HG03469 (cell line): ENCODE measurements at regions not wholly inside any gene's neighbourhood (a gene's known extent, or its start where the extent isn't known, plus 50 kb on each side); places are given as distances from the start of the nearest gene placed in this dataset.
"Not testable (repeated sequence)": the region's sequence is repeated elsewhere in the genome, so short reads cannot be mapped to it uniquely, and the experiment has no call there.

Source experiments
- ATAC-seq: cut with Tn5 transposase; IDR thresholded peaks from one replicate; pipeline ENCODE4 v1.9.1; 2021; ENCODE audit warnings: mild to moderate bottlenecking, moderate library complexity, moderate number of reproducible peaks; ENCODE audit not compliant: unreplicated experiment

DNA sequence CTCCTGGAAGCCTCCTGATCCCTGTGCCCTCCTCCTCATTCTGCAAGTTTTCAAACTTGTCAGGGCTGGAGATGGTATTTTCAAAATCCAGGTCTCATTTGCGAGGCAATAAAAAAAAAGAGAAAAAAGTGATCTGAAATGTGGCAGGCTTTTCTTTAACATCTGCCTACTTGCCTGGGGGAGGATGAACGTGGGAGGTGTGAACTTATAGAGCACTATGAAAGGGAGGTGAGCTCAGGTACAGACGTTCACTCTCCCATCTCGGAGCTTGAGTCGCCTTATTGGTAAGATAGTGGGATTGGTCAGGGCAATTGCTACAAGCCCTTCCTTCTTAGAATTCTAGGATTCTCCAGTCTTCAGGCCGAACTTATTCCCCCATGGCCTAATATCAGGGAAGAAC is 104.8 kb upstream of the CADM1 start:
- ATAC-seq, result no peak

DNA sequence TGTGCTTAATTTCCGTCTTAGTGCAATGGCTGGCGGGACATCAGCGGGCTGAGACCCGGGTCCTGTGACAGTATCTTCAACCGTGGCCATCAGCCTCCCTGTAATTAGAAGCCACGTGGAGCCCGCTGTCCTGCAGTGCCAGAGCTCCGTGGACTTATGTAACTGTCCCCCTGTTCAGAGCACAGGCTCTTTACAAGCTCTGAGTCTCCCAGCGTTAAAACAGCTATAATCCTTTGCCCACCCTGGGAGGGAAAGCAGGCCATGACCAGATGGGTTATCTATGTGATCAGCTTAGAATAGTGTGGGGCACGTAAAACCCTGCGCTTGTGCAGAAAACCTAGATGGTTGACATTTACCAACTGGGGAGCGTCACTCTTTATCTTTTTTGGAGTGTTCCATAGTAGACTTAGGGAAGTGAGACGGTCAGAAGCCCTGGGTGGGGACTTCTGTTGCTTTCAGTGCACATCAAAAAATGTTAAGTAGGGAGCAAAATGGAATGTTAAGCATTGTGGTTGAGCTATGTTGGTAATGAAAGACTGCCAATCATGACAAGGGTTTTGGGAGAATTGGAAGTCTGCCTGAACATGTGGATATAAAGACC is 103.5 kb upstream of the CADM1 start:
- ATAC-seq, result no peak

DNA sequence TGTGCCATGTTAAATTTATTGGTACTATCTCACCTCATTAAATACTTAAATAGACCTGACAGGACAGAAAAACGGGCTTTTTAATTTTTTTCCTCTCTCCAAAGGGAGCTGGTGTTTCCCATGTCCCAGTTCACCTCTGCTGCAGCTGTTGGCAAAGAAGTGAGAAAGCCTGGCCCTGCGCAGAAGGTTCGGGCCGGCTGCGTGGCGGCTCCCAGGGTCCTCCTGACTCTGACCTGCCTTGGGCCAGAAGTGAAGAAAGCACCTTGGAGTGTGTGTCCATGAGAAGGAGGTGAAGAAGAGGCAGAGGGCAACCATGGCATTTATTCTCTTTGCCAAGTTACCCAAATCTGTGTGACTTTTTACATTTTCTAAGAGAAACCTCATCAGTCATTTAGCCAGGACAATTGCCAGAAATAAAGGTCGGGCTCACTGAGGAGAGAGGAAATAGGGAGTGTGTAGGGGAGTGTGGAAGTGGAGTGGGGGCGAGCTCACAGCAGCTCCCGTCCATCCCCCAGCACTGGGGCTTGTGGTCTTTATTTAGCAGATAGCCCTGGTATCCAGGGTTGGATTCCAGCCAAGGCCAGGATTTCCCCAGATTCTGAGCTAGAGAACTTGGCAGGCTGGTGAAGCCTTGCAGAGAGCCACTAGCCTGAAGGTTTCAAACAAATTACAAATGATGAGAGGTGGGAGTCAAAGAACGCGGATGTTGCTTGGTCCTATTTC is 102.4 kb upstream of the CADM1 start:
- no peak for ATAC-seq

DNA sequence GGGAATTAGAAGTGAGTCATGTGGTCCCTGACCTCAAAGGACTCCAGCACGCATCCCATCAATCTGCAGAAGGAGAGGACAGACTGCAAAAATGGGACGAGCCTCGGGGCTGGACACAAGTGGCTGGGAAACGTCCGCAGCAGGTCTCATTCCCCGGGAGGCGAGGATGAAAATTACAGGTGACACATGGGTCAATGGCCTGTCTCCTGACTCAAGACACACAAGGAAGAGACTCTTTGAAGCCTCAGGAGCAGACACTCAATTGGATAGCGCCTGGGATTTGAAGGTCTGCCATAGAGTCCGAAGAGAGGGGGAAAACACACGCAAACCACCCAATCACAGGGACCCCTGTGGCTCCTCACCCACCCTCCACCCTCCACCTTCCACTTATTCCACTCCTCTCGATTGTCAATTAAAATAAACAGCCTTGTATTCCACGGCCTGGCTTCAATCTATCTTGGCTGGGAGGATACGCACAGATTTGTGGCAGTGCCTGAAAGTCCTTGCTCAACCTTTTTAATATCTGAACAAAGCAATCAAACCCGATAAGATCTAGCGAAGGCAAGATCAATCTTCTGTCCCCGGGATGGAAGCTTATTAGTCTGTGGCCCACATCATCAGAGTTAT is 101.8 kb upstream of the CADM1 start:
- ATAC-seq, result no peak

DNA sequence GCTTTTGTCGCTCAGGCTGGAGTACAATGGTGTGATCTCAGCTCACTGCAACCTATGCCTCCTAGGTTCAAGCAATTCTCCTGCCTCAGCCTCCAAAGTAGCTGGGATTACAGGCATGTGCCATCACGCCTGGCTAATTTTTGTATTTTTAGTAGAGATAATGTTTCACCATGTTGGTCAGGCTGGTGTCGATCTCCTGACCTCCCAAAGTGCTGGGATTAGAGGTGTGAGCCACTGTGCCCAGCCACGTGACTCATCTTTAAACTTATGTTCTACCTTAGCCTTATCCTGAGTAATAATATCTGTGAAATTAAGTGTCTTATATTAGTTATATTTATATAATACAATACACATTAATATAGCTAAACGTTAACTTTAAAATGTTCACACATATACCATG is 101.2 kb upstream of the CADM1 start:
- not testable (repeated sequence) for ATAC-seq

DNA sequence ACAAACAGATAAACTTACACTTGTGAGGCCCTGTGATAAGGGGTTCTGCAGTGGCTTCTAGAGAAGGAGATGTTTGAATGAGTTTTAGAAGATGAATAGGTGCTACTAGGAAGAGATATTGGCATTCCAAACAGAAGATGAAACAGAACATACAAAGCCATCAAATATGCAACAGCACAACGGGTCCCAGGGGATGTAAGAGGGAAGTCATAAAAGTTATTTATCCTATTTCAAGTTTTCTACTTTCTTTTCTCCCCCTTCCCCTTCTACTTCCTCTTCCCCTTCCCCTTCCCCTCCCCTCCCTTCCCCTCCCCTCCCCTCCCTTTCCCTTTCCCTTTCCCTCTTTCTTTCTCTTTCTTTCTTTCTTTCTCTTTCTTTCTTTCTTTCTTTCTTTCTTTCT is 94.9 kb upstream of the CADM1 start:
- ATAC-seq, result no peak

DNA sequence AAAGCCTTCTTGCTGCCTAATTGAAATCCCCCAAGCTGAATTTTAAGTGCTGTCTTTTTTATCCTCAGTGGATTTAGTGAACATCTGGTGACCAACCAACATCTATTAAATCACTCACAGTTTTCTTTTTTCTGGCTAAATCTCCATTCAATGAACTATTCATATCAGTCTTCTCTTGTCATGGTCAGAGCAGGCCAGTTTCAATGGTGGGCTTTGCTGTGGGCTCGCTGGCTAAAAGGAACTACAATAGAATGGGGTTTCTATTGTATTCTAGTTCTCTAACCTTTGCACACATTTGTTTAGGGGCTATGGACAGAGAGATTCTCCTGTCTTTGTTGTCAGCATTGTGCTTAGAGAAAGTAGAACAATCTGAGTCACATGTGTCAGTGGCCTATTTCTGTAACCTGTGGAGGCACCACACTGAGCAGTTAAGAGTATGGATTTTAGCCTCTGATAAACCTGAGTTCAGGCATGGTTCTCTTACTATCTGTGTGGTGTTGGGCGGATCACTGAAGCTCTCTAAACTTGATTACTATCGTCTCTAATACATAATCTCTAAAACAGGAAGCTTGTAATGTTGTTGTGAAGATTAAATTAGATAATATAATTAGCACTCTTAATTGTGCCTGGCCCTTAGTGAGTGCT is 94.2 kb upstream of the CADM1 start:
- ATAC-seq, result no peak

DNA sequence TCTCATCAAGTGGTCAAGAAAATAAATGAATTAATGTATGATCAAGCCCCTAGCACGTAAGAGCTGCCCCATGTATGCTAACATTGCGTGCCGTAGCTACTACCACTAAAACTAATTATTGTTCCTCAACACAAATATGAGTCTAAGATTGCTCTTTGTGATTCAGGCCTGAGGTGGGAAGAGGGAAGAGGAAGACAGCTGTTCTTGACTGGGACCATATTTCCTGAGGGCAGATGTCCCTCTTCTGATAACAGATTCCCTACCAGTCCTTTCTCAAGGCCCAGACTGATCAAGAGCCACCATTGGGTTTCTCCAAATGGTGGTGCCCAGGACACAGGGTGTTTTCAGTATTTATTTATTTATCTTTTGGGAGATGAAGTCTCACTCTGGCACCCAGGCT is 87.2 kb upstream of the CADM1 start:
- no peak for ATAC-seq

DNA sequence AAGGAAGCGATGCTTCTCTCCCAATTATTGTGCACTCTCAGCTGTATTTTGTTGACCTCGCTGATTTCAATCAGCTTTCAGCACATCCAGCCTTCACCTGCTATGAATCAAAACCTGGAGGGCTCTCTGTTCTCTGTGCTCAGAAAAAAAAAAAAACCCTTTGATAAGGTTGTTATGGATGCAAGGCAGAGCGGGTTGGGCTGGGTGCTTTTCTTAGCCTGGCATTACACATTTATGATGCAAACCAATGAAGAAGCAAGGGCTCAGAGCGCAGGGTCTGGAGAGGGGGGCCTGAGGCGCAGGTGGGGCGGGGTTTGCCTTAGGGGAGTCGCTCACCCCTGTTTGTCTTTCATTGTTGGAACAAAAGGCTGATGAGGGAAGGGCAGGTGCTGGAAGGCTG is 86.0 kb upstream of the CADM1 start:
- ATAC-seq, result no peak

DNA sequence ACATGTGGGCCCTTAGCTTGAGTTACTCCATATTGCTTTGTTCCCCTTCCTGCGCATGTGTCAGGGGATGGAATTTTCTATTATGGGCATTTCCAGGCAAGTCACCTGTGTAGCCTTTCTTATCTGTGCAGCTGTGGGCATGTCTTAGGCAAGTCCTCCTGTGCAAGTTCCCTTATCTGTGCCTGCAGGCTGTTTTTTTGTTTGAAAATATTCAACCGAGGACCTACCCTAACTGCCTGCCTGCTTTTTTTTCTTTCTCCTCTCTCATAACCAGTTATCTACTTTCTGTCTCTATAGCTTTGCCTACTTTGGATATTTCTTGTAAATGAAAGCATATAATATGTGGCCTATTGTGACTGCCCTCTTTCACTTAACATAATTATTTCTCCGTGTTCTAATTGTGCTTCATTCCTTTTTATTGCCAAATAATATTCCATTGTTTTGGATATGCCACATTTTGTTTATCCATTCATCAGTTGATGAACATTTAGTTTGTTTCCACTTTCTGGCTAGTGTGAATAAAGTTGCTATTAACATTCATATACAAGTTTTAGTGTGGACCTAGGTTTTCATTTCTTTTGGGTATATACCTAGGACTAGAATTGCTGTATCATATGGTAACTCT is 83.6 kb upstream of the CADM1 start:
- no peak for ATAC-seq

DNA sequence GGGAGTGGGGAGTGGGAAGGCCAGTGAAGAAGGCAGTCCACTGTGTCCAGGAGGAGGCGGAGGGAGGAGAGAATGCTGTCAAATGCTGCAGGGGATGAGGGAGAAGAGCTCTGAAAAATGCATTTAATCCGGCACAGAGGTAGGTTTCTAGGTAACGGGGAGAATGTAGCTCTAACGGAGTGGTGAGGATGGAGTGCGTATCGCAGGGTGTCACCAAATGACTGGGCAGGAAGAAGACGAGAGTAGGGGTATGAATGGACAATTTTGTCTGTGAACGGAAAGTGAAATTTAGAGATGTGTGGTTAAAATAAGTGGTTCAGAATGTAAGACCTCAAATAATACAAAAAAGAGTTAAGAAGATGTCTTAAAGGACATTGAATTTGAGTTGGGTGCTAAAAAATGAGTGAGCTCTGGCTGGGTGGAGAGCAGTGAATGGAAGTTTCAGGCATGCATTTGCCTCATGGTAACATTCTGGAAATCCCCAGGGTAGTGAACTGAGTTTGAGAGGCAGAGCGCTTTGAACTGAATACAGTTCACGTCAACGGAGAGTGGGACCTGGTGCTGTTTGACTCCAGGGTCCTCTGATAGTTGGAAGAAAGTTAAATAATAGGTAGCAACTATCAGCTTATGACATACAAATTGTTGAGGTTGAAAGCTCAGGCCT is 81.3 kb upstream of the CADM1 start:
- ATAC-seq, result no peak

DNA sequence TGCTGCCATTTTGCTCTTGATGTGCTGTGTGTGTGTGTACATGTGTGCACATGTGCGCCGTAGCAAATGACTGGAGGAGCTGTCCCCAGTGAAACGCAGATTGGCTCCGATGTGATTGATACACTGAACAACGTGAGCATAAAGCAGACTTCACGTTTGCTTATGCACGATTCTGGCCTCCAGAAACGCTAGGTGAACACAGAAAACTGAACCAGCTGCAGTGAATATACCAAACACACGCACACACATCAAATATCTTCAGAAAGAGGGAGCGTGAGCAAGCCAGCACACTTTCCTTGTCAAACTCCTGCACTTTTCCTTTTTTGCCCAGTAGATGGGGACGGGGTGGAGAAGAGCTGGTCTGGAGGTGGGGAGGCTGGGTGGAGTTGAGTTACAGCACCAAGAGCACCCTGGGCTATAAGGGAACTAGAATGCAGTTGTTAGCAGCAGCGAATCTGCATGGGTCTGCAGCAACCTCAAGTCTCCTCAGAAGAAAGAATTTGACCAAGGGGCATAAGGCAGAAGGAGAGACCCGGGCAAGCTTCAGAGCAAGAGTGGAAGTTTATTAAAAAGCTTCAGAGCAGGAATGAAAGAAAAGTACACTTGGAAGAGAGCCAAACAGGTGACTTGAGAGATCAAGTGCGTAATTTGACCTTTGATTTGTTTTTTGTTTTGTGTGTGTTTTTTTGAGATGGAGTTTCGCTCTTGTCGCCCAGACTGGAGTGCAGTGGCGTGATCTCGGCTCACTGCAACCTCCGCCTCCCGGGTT is 77.8 kb upstream of the CADM1 start:
- ATAC-seq, result no peak

DNA sequence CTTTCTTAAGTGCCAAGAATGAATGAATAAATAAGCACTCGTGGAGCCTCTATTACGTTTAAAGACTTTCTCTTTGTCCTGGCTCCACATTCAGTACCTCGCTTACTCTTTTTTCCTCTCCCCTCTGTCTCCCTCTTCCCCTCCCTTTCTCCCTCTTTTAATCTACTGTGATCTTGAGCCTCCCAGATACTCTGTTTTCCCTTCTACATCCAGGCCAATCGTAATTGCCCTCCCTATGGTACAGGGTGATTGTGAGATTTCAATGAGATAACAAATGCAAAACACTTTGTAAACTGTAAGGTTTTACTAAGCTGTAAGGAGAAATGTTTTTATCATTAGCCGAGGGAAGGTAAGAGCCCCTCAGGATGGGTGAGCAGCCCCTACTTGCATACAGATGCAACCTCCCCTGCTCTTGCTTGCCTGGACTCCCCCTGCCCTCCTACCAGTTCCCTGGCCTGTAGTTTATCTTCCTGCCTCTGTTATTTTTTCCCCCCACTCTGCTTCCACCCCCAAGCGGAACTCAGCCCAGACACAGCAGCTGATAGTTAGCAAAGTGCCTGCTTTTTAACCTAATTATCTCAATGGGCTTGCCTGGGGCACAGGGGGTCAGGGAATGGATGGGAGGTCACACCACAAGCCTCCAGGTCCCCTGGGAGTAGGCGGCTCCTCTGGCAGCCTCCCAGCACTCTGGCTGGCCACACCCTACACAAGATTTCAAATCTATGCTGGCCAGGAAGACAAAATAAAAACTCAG is 76.9 kb upstream of the CADM1 start:
- no peak for ATAC-seq

DNA sequence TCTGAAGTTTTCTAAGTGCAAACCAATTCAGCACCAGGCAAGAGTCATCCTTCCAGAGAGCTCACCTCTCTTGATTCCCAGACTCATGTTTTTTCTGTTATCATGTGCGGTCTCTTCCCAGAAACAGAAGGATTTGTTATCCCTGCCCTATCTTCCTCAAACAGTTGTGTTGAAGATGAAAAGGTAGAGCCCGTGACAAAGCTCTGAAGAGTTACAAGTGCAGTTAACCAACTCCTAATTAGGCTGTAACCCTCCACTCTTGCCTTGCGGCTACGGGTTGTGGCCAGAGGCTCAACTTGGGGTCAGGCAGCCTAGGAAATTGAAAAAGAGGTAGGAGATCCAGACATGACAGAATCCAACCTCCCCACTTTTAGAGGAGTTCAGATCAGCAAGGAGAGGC is 76.2 kb upstream of the CADM1 start:
- ATAC-seq, result no peak

DNA sequence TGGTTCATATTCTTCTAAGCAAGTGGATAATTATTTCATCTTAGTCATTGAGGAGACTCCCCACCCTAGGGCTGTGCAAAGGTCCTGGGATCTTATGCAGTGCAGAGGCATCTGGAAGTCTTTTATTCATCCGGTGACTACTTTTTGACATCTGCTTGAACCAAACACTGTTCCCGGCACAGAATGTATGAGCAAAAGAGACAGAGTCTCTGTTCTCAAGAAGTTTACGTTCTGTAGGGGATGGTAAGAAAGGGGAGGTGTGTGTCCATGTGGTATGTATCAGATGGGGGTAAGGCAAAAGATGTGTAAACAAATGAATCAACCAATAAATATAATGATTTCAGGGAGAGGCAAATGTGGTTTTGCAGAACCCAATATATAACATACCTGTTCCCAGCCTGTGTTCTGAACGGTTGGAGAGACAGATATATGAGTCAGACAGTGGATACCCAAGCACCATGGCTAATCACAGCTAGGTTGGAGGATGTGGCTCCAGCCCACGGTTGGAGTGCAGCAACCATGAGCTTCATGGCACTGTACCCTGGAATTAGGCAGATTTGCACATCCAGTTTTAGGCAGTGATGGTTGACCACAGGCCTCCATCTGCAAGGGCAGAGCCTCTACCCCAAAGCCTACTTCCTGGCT is 75.1 kb upstream of the CADM1 start:
- ATAC-seq, result no peak

DNA sequence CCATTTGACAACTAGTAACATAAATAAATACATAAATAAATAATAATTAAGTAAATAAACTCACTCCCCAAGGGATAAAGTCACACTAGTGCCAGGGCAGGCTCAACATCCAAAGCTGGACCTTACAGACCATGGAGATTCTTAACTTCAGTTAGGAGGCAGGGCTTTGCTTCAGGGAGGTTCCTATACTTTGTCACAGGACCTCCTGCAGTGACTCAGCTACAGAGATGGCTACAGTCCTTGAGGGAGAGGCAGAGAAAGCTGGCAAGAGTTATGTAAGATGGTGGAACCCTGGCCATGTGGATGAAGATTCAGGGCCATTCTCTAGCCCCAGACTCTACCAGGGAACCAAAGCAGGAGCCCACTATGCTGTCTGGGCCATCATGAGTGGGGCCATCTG is 74.1 kb upstream of the CADM1 start:
- no peak for ATAC-seq

DNA sequence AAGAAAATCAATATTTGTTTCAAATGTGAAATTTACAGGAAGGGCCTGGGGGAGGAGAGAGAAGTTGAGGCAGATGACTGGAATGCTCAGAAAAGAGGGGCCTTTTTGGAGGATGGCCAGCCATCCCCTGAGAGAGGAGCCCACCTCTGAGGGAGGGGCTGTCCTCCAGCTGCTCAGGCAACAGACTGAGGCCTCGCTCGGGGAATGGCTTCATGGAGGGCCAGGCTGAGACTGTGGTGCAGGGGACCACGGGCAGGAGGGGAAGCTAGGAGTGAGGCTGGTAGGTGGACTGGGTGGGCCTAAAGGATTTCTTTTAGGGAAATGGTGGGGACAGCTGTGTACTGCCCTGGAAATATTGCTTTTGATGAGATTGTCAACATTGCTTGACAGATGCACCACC is 73.5 kb upstream of the CADM1 start:
- ATAC-seq, result no peak

DNA sequence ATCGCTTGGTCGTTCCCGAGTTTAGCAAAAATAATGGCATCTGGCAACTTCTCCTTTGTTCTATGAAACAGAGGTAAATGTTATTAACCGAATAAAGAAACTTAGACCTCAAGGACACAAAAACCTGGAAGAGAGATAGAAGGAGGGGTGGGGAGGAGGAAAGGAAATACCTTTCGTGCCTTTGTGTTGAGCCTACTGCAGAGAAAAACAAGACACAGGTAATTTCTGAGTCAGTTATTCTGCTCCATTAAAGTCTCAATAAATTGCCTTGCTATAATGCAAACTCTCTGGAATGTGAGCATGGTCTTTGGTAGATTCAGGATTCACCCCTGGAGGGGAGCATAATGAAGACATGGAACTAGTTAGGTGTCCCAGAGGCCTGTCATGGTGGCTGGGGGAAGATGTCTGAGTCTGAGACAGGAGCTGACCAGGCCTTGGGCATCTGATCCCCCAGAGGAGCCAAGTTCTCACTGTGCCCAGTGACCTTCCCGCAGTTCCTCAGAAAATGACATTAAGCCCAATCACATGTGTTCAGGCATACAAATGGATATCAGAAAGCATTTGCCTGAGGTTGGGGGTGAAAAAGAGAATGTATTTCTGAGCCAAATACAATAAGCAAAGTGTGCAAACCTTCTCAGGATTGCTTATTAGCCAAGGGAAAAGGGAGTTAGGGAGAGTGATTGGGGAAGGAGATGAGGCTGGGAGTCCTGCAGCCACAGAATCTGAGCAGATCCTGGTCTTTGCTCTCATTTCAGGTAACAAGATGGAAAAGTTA is 72.6 kb upstream of the CADM1 start:
- ATAC-seq, result no peak
